ENCODE measurements at regions not wholly inside any gene's neighbourhood (a gene's known extent, or its start where the extent isn't known, plus 50 kb on each side); places are given as distances from the start of the nearest gene placed in this dataset.

DNA sequence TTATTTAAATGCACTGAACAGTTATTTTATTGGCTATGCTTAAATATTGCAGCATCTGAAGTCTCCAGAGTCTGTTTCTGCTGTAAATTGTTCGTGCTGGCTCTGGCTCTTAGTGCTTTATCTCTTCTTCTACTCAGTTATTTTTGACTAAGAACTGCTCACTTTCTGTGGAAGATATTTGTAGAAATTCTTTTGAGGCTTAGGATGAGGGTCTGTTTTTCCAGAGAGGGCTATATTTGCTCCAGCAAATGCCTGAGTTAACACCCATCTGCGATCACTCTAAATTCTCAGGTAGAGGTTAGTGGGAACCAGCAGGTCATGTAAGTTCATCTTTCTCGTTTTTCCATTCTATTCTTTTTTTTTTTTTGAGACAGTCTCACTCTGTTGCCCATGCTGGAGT is 71.1 kb downstream of the ARL6IP4 start:
- Histone ChIP-seq H4K20me1 (ENCODE audit: insufficient read depth) (no peaks in the 10 kb centered on the region), H3K36me3 (ENCODE audit: low read depth) (no peaks in the 10 kb centered on the region), H3K4me3 (no peak overlapping the region), H3K9me3 (ENCODE audit: insufficient read depth, low read depth) (no peaks in the 10 kb centered on the region), H3K27me3 (ENCODE audit: insufficient read depth, low read depth) (no peaks in the 10 kb centered on the region), H3K79me2 (ENCODE audit: low read depth) (no peaks in the 10 kb centered on the region), H3K27ac (no peak overlapping the region), H2AFZ (no peak overlapping the region), H3F3A (ENCODE audit: insufficient read depth, low read depth) (peaks cover 4% of the 10 kb centered on the region; the same call in 1 of the 2 replicates), H3K4me1 (replicated peaks; ENCODE audit: insufficient read depth) (peaks cover 15% of the 10 kb centered on the region), H3K9me2 (ENCODE audit: insufficient read depth) (no peaks in the 10 kb centered on the region), H3K4me2 (no peak overlapping the region)
- POLR2A ChIA-PET (ENCODE audit: unreplicated experiment) = interaction anchor here (0.6 to 0.7 kb wide), 3 partner anchors 16 to 174 kb away, joined by 5 to 6 read pairs (median 5); no protein-coding TSS in a partner anchor
- DNase-seq = no peak
- TF ChIP-seq EZH2 (IDR thresholded peaks at IDR 0.05; ENCODE audit: low read depth) = no peak
- TF ChIP-seq, protein P1, sequence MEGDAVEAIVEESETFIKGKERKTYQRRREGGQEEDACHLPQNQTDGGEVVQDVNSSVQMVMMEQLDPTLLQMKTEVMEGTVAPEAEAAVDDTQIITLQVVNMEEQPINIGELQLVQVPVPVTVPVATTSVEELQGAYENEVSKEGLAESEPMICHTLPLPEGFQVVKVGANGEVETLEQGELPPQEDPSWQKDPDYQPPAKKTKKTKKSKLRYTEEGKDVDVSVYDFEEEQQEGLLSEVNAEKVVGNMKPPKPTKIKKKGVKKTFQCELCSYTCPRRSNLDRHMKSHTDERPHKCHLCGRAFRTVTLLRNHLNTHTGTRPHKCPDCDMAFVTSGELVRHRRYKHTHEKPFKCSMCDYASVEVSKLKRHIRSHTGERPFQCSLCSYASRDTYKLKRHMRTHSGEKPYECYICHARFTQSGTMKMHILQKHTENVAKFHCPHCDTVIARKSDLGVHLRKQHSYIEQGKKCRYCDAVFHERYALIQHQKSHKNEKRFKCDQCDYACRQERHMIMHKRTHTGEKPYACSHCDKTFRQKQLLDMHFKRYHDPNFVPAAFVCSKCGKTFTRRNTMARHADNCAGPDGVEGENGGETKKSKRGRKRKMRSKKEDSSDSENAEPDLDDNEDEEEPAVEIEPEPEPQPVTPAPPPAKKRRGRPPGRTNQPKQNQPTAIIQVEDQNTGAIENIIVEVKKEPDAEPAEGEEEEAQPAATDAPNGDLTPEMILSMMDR (conservative IDR thresholded peaks at IDR 0.05) = no peak
- no TSS peak for BruUV-seq (replicated peaks)
- CTCF ChIA-PET = no interaction called here
- intact Hi-C loops (cut with micrococcal nuclease; ENCODE audit: unreplicated experiment) = no loop called here

DNA sequence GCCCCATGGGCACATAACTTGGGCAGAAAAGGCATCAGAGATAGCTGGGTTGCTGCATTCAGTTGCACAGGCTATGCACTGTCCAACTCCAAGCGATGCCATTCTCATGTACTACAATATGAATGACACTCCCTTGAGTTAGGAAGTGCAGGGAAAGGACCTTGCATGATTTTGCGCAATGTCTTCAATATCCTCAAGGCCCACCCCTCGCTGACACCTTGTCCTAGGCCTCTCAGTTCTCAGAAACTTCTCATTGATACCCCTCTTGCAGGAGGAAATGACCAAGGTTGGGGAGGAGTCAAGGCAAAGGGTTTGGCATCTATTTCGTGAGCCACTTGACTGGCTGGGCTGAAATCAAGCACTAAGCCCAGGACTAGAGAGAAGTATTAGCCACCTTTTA is 70.4 kb downstream of the ARL6IP4 start:
- Histone ChIP-seq H4K20me1 (ENCODE audit: insufficient read depth) (no peaks in the 10 kb centered on the region), H3K4me2 (no peak overlapping the region), H3K4me1 (replicated peaks; ENCODE audit: insufficient read depth) (peaks cover 9% of the 10 kb centered on the region), H3K4me3 (no peak overlapping the region), H3K9me2 (ENCODE audit: insufficient read depth) (no peaks in the 10 kb centered on the region), H3K36me3 (ENCODE audit: low read depth) (no peaks in the 10 kb centered on the region), H2AFZ (no peak overlapping the region), H3K27ac (no peak overlapping the region), H3K9me3 (ENCODE audit: insufficient read depth, low read depth) (no peaks in the 10 kb centered on the region), H3K27me3 (ENCODE audit: insufficient read depth, low read depth) (no peaks in the 10 kb centered on the region), H3K79me2 (ENCODE audit: low read depth) (no peaks in the 10 kb centered on the region), H3F3A (ENCODE audit: insufficient read depth, low read depth) (peaks cover 4% of the 10 kb centered on the region; the same call in 1 of the 2 replicates)
- ChIA-PET POLR2A (ENCODE audit: unreplicated experiment) (interaction anchor here (0.6 to 0.7 kb wide), 2 partner anchors 15 to 174 kb away, joined by 5 to 6 read pairs; no protein-coding TSS in a partner anchor), CTCF (interaction anchor here (0.7 kb wide), 1 partner anchor 151 kb away, joined by 6 read pairs; no protein-coding TSS in a partner anchor)
- TF ChIP-seq EZH2 (IDR thresholded peaks at IDR 0.05; ENCODE audit: low read depth) = no peak
- TF ChIP-seq, protein P1 (conservative IDR thresholded peaks at IDR 0.05) = no peak
- BruUV-seq (replicated peaks) = no TSS peak
- no peak for DNase-seq
- intact Hi-C loops (cut with micrococcal nuclease; ENCODE audit: unreplicated experiment) = no loop called here

DNA sequence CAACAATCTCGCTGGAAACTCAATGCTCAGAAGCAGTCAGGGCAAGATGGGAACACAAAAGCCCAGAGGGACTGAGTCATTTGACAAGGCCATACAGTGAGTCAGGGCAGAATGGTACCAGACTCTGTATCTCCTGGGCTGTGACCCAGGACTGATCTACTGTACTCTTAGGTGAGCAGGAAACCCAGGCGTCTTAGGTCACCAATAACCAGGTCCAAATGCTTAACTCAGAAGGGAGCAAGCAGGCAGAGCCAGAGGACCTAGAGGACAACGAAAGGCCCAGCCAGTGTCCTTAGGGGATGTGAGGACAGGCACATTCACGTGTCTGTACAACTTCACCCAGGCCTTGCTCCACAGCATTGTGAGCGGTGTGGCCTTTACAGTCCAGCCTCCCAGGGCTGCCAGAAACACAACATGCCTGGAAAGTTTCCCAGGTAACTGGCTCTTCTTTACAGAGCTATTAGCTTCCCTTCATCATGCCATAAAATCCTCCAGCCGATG is 69.9 kb downstream of the ARL6IP4 start:
- Histone ChIP-seq H4K20me1 (ENCODE audit: insufficient read depth) (no peaks in the 10 kb centered on the region), H3K36me3 (ENCODE audit: low read depth) (no peaks in the 10 kb centered on the region), H3K9me3 (ENCODE audit: insufficient read depth, low read depth) (no peaks in the 10 kb centered on the region), H3K4me2 (no peak overlapping the region), H3K27me3 (ENCODE audit: insufficient read depth, low read depth) (no peaks in the 10 kb centered on the region), H3F3A (ENCODE audit: insufficient read depth, low read depth) (peaks cover 4% of the 10 kb centered on the region; the same call in 1 of the 2 replicates), H2AFZ (no peak overlapping the region), H3K9me2 (ENCODE audit: insufficient read depth) (no peaks in the 10 kb centered on the region), H3K4me3 (no peak overlapping the region), H3K27ac (no peak overlapping the region), H3K4me1 (replicated peaks; ENCODE audit: insufficient read depth) (peaks cover 4% of the 10 kb centered on the region), H3K79me2 (ENCODE audit: low read depth) (no peaks in the 10 kb centered on the region)
- DNase-seq = no peak
- TF ChIP-seq EZH2 (IDR thresholded peaks at IDR 0.05; ENCODE audit: low read depth) = no peak
- TF ChIP-seq, protein P1 (conservative IDR thresholded peaks at IDR 0.05) = no peak
- no TSS peak for BruUV-seq (replicated peaks)
- ChIA-PET POLR2A (ENCODE audit: unreplicated experiment) (no interaction called here), CTCF (interaction anchor here (0.7 kb wide), 1 partner anchor 151 kb away, joined by 6 read pairs; no protein-coding TSS in a partner anchor)
- intact Hi-C loops (cut with micrococcal nuclease; ENCODE audit: unreplicated experiment) = no loop called here
